ENCODE measurements at regions not wholly inside any gene's neighbourhood (a gene's known extent, or its start where the extent isn't known, plus 50 kb on each side); places are given as distances from the start of the nearest gene placed in this dataset.

DNA sequence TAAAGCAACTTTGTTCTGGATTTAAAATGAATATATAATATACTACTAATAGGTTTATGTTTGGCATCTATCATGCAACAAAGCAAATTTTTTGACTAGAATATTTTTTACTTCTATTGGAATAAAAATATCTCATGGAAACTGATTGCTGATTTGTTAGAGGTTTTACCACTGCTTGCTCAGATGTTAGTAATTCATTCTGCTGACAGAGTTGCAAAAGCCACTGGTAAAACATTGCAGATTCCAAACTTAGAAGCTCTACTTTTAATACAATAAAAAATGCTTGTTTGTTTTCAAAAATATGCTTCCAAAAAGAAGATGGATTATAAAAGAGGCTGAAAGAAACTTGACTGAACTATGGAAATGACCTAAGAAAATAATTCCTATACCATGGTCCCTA, 795.2 kb downstream of the PCDH18 start:
- in situ Hi-C loops (cut with HindIII; ENCODE audit: low pct_unique_long_range_greater_than_20kb, low sequenced_read_pairs), result no loop called here
- Histone ChIP-seq H3K4me3 (ENCODE audit: low read depth in 2 of 2, low read length in 2 of 2) (no peak overlapping the region), H3K27ac (ENCODE audit: low read length) (no peak overlapping the region), H3K4me1 (ENCODE audit: control insufficient read depth, insufficient read depth, low read length) (no peaks in the 10 kb centered on the region), H3K36me3 (ENCODE audit: control insufficient read depth, insufficient read depth, low read length) (no peaks in the 10 kb centered on the region), H3K9me3 (ENCODE audit: control insufficient read depth, insufficient read depth, low read depth, low read length) (no peaks in the 10 kb centered on the region), H3K27me3 (ENCODE audit: control insufficient read depth, insufficient read depth, low read length) (no peaks in the 10 kb centered on the region)
- DNase-seq (ENCODE audit: low read depth, low spot score) (no peak), ATAC-seq (no peak)
- no TSS peak for BruUV-seq (replicated peaks)
- intact Hi-C loops (cut with micrococcal nuclease; ENCODE audit: unreplicated experiment), result no loop called here
- ChIA-PET POLR2A (no interaction called here), CTCF (no interaction called here)
- no peak for TF ChIP-seq REST (IDR thresholded peaks at IDR 0.05; ENCODE audit: insufficient read depth in 1 of 2, low read depth in 2 of 2, low read length in 1 of 2)
- no peak for TF ChIP-seq SIN3A (IDR thresholded peaks at IDR 0.05; ENCODE audit: borderline replicate concordance, insufficient read depth, low read depth, low read length)
- TF ChIP-seq, protein P1, sequence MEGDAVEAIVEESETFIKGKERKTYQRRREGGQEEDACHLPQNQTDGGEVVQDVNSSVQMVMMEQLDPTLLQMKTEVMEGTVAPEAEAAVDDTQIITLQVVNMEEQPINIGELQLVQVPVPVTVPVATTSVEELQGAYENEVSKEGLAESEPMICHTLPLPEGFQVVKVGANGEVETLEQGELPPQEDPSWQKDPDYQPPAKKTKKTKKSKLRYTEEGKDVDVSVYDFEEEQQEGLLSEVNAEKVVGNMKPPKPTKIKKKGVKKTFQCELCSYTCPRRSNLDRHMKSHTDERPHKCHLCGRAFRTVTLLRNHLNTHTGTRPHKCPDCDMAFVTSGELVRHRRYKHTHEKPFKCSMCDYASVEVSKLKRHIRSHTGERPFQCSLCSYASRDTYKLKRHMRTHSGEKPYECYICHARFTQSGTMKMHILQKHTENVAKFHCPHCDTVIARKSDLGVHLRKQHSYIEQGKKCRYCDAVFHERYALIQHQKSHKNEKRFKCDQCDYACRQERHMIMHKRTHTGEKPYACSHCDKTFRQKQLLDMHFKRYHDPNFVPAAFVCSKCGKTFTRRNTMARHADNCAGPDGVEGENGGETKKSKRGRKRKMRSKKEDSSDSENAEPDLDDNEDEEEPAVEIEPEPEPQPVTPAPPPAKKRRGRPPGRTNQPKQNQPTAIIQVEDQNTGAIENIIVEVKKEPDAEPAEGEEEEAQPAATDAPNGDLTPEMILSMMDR (IDR thresholded peaks at IDR 0.05), result no peak
- no peak for TF ChIP-seq POLR2AphosphoS5 (IDR thresholded peaks at IDR 0.05; ENCODE audit: low read depth, low read length)

GRCh38 chr4:136731025-136731424, 801.3 kb downstream of the PCDH18 start:
- intact Hi-C loops (cut with micrococcal nuclease; ENCODE audit: unreplicated experiment) (no loop called here), in situ Hi-C loops (cut with HindIII; ENCODE audit: low pct_unique_long_range_greater_than_20kb, low sequenced_read_pairs) (no loop called here)
- no peaks in the 10 kb centered on the region for H3K9me3 ChIP-seq (ENCODE audit: control insufficient read depth, insufficient read depth, low read depth, low read length)
- H3K36me3 ChIP-seq (ENCODE audit: control insufficient read depth, insufficient read depth, low read length), result no peaks in the 10 kb centered on the region
- no peak overlapping the region for H3K4me3 ChIP-seq (ENCODE audit: low read depth in 2 of 2, low read length in 2 of 2)
- DNase-seq (ENCODE audit: low read depth, low spot score) (no peak), ATAC-seq (no peak)
- no peaks in the 10 kb centered on the region for H3K27me3 ChIP-seq (ENCODE audit: control insufficient read depth, insufficient read depth, low read length)
- TF ChIP-seq SIN3A (IDR thresholded peaks at IDR 0.05; ENCODE audit: borderline replicate concordance, insufficient read depth, low read depth, low read length), result no peak
- TF ChIP-seq, protein P1 (IDR thresholded peaks at IDR 0.05), result no peak
- no peak for TF ChIP-seq TCF7L2 (IDR thresholded peaks at IDR 0.05; ENCODE audit: low read depth, low read length)
- TF ChIP-seq REST (IDR thresholded peaks at IDR 0.05; ENCODE audit: insufficient read depth in 1 of 2, low read depth in 2 of 2, low read length in 1 of 2), result no peak
- TF ChIP-seq POLR2AphosphoS5 (IDR thresholded peaks at IDR 0.05; ENCODE audit: low read depth, low read length), result no peak
- no TSS peak for BruUV-seq (replicated peaks)
- ChIA-PET POLR2A (no interaction called here), CTCF (no interaction called here)
- H3K4me1 ChIP-seq (ENCODE audit: control insufficient read depth, insufficient read depth, low read length), result no peaks in the 10 kb centered on the region
- no peak overlapping the region for H3K27ac ChIP-seq (ENCODE audit: low read length)

Measured in Panc1 (cell line).